NCI-H1694 (cell line): ENCODE measurements at regions not wholly inside any gene's neighbourhood (a gene's known extent, or its start where the extent isn't known, plus 50 kb on each side); places are given as distances from the start of the nearest gene placed in this dataset.

ENCODE experiments used
- DNase-seq: peaks from one replicate; lab custom pipeline; 2025; lab: John Stamatoyannopoulos, UW

GRCh38 chr2:9738535-9739496 is 104.5 kb upstream of the TAF1B start:
- no peak for DNase-seq

GRCh38 chr2:9739531-9739964 is 103.7 kb upstream of the TAF1B start:
- DNase-seq: no peak

- DNase-seq: no peak
Measured at GRCh38 chr2:9740382-9741073, 102.7 kb upstream of the TAF1B start.

DNA sequence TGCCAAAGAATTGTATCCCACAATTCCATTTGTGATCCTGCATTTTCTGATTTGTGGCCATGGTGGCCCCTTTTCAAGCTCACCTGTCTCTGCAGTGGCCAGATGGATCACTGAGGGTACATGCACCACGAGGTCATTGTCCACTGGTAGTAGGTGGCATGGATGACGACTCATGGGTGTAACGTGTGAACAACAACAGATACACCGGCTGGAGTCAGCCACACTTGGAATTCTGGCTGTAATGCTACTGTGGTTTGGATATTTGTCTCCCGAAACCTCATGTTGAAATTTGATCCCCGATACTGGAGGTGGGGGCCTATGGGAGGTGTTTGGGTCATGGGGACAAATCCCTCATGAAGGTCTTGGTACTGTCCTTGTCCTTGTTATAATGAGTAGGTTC is 102.2 kb upstream of the TAF1B start:
- DNase-seq: no peak

GRCh38 chr2:9742601-9743000 is 100.7 kb upstream of the TAF1B start:
- no peak for DNase-seq

DNA sequence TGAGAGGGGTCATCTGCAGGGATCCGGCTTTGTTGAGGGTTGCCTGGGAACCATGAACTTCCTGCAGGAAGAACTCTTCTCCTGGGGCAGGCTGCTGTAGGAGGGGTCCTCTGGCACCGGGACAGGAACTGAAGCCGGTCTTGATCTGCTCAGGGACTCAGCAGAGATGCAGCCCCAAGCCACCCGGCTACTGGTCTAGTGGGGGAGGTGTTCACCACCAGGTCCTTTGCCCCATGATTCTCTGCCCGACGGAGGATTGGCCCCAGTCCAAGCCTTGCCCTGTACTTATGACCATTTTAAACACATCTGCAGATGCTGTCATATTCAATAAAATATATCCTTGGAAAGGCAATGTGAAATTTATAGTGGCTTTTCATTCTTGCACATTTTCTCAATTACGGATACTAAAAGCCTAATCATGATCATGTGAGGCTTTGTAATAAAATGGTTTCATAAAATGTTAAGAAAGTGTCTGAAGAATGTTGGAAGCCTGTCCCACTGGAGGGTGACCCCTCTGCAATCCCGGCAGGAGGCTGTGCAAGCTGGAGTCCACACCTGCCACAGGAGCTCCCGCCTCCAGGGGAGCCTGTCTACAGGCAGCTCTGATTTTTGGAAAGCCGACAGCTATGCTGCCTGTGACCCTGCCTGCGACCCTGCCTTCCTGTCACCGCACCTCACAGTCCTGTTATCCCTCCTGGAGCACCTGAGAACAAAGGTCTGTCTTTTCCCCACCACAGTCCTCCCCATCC is 98.8 kb upstream of the TAF1B start:
- DNase-seq: no peak

DNA sequence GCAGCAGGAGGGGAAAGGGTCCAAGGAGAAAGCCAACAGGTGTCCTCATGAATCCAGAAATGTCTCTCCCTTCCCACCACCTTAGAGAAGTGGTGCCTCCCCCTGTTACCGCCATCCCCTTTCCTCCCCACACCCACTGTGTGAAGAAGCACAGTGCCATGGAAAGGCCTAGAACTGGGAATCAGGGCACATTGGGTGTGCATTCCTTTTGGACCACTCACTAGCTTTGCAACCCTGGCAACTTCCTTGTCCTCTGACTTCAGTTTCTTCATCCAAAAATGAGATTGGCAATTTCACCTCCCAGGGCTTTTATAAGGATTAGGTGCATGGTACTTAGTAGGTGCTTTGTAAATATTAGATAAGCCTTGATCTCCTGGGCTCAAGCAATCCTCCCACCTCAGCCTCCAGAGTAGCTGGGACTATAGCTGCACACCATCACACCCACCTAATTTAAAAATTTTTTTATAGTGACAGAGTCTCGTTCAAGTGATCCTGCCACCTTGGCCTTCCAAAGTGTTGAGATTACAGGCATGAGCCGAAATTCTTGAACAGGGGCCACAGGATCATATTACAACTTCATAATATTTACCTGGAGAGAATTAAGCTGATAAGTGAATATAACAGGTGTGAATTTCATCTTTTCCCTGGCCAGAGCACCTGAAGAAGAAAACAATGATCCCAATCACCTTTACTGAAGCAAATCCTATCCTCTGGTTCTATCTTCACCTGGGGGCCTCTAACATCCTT is 97.9 kb upstream of the TAF1B start:
- DNase-seq: no peak

DNA sequence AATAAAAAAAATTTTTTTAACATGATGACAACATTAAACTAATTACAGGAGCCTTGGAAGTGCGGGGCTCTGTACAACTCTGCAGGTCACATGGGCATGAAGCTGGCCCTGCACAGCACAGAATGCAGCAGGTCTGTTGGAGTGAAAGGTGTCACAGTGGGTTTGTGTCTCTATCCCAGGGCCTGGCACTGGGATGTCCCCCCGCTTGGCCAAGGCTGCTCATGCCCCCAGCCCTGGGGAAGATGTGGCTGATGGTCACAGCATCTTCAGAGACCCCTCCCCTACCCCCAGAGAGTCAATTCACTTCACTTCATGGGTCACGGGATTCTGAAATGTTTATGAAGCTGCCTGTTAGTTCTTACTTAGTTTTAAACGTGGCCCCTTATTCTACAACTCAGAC is 95.9 kb upstream of the TAF1B start:
- no peak for DNase-seq

GRCh38 chr2:9748577-9748976 is 94.7 kb upstream of the TAF1B start:
- no peak for DNase-seq

GRCh38 chr2:9749546-9750223 is 93.6 kb upstream of the TAF1B start:
- DNase-seq: no peak

- DNase-seq: no peak
Measured at GRCh38 chr2:9750224-9751215, 92.8 kb upstream of the TAF1B start.

GRCh38 chr2:9751831-9752230 is 91.4 kb upstream of the TAF1B start:
- DNase-seq: no peak

GRCh38 chr2:9752441-9753275 is 90.6 kb upstream of the TAF1B start:
- DNase-seq: no peak

DNA sequence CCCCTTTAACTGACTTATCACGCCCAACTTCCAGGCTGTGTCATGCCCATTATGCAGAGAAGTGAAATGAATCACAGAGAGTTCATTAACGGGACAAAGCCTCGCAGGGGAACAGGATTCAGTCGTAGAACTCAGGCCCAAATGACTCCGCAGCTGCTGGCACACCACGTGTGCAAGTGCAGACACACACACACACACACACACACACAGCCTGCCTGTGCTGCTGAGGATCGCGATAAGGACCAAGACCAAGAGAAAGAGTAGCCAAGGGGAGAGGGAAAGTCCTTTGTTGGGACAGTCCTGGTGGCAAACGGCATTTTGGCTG is 90.0 kb upstream of the TAF1B start:
- no peak for DNase-seq

- no peak for DNase-seq
Measured at GRCh38 chr2:9753665-9754531, 89.4 kb upstream of the TAF1B start.

GRCh38 chr2:9754532-9754887 is 88.8 kb upstream of the TAF1B start:
- DNase-seq: no peak

DNA sequence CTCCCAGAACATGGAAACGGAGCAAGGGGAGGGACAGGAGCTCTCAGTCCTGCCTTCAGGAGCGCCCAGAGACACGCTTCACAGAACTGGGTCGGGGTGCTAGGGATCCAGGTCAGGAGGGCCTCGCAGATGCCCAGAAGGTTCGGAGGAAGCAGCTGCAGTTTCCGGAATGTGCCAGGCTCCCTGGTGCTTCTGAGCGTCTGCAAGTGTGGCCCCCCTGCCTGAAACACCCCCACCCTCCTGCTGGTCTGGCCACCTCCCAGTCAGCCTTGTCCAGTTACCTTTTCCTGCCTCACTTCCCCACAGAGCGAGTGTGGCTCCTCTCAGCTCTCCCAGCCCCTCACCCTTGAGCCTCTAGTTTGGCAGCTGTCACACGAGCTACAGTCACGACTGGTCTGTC is 88.3 kb upstream of the TAF1B start:
- DNase-seq: no peak

DNA sequence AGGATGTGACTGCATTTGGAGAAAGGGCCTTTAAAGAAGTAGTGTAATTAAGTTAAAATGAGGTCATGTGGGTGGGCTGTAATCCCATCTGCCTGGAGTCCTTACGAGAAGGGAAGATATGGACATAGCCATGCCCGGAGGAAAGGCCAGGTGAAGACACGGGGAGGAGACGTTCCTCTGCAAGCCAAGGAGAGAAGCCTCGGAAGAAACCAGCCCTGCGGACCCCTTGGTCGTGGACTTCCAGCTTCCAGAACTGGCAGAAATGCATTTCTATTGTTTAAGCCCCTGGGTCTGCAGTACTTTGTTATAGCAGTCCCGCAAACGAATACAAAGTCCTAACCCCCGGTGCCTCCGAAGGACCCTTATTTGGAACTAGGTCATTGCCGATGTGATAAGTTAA is 87.6 kb upstream of the TAF1B start:
- DNase-seq: no peak
